22Rv1 (cell line): ENCODE measurements at regions not wholly inside any gene's neighbourhood (a gene's known extent, or its start where the extent isn't known, plus 50 kb on each side); places are given as distances from the start of the nearest gene placed in this dataset.

Experiments
- CTCF ChIP-seq: fragments of 450-650 bp; IDR thresholded peaks from 2 replicates; pipeline ENCODE4 v1.5.1; 2017; ENCODE audit warnings: mild to moderate bottlenecking
- ZFX ChIP-seq: fragments of 450-650 bp; IDR thresholded peaks from 2 replicates; pipeline ENCODE4 v1.6.1; 2017; ENCODE audit warnings: antibody characterized with exemption, borderline replicate concordance

GRCh38 chr12:90790747-90791146, 164.2 kb downstream of the CCER1 start:
- no peak for TF ChIP-seq CTCF
- no peak for TF ChIP-seq ZFX
